Neural progenitor cell (in vitro differentiated cells): ENCODE measurements at regions not wholly inside any gene's neighbourhood (a gene's known extent, or its start where the extent isn't known, plus 50 kb on each side); places are given as distances from the start of the nearest gene placed in this dataset.

Experiments
- EZH2phosphoT487 ChIP-seq: fragments of 200-600 bp; sonication (generic); IDR thresholded peaks from 2 replicates; pipeline ENCODE4 v1.6.1; 2017; ENCODE audit warnings: antibody characterized with exemption
- TF ChIP-seq, protein P1 (sequence below): fragments of 200-600 bp; sonication (generic); IDR thresholded peaks from 2 replicates; pipeline ENCODE4 v1.5.1; 2017; ENCODE audit warnings: antibody characterized with exemption, mild to moderate bottlenecking

DNA sequence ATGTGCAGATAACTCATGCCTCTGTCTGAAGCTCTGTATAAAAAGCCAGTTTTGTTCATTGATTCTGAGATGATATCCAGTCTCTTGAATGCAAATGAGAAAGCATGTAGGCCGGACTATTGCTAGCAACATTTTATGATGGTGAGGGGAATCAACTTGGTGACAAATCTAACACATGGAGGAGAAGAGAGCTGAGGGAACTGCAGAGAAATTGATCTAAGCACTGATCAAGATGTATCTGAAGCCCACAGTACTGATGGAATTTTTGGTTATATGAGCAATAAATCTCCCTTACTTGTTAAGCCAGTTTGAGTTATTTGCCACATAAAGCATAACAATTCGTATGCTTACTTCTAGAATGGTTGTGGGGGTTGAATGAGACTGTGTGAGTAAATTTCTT is 295.6 kb upstream of the DDHD1 start:
- TF ChIP-seq, protein P1, sequence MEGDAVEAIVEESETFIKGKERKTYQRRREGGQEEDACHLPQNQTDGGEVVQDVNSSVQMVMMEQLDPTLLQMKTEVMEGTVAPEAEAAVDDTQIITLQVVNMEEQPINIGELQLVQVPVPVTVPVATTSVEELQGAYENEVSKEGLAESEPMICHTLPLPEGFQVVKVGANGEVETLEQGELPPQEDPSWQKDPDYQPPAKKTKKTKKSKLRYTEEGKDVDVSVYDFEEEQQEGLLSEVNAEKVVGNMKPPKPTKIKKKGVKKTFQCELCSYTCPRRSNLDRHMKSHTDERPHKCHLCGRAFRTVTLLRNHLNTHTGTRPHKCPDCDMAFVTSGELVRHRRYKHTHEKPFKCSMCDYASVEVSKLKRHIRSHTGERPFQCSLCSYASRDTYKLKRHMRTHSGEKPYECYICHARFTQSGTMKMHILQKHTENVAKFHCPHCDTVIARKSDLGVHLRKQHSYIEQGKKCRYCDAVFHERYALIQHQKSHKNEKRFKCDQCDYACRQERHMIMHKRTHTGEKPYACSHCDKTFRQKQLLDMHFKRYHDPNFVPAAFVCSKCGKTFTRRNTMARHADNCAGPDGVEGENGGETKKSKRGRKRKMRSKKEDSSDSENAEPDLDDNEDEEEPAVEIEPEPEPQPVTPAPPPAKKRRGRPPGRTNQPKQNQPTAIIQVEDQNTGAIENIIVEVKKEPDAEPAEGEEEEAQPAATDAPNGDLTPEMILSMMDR, result no peak
- no peak for TF ChIP-seq EZH2phosphoT487
